SK-N-MC (cell line): ENCODE measurements at regions not wholly inside any gene's neighbourhood (a gene's known extent, or its start where the extent isn't known, plus 50 kb on each side); places are given as distances from the start of the nearest gene placed in this dataset.

Experiments
- EZH2 ChIP-seq: fragments of 200-600 bp; sonication (generic); IDR thresholded peaks from one replicate; pipeline ENCODE4 v1.6.1; 2017; ENCODE audit warnings: antibody characterized with exemption
- FOXP2 ChIP-seq: optimal IDR thresholded peaks from 2 replicates; pipeline ENCODE3; 2011; ENCODE audit warnings: mild to moderate bottlenecking, moderate library complexity; ENCODE audit not compliant: insufficient read depth; ENCODE audit errors: extremely low read length, control extremely low read depth
- POLR2AphosphoS5 ChIP-seq: IDR thresholded peaks from 2 replicates; pipeline ENCODE4 v1.6.1; 2012; ENCODE audit warnings: mild to moderate bottlenecking, low read depth, low read length, borderline replicate concordance

- TF ChIP-seq EZH2 (no peak), FOXP2 (no peak), POLR2AphosphoS5 (no peak)
Observed at GRCh38 chr20:48150568-48150967, 365.3 kb upstream of the SULF2 start.
